ENCODE measurements at regions not wholly inside any gene's neighbourhood (a gene's known extent, or its start where the extent isn't known, plus 50 kb on each side); places are given as distances from the start of the nearest gene placed in this dataset.

DNA sequence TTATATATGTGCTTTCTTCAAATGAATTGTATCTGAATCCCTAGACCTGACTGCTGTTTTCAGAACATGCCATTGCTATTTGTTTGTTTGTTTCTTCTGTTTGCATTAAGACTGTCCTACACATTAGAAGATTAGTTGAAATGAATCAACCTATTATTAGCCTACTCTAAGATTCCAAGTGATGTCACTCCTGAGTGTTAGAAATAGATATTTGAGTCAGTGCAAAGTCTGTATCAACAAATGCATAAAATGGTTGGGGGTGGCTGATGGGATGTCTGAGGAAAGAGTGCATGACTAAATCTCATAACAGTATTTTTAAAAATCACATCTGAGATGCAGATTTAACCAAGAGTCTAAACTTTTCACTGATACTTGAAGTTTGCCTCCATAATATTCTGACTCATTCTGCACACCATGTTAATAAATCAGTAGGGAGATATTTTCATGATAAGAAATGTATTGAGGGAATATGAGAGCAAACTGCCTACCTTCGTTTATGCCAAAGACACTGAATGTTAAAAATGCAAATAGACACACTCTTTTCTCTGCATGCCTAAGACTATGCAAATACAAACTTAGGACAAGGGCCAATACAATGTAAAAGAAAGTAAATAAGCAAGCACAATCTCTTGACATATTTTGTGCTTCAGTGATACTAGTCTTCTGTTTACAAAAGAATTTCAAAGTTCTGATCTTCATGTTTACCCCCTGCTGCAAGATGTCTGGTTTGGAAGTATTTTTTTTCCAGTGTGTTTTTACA lies 253.3 kb downstream of the LIG4 start:
- DNase-seq, result no peak
- intact Hi-C loops (cut with DNase I; ENCODE audit: low total_unique reads), result no loop called here
- Histone ChIP-seq H3K27ac (no peak overlapping the region), H3K9me3 (no peaks in the 10 kb centered on the region), H3K36me3 (no peaks in the 10 kb centered on the region), H3K27me3 (no peaks in the 10 kb centered on the region), H3K4me3 (no peak overlapping the region), H3K4me1 (peaks cover 0 to 13% (median 4%) of the 10 kb centered on the region in 4 donors)
- TF ChIP-seq POLR2AphosphoS5 (IDR thresholded peaks at IDR 0.05) (no peak), EP300 (IDR thresholded peaks at IDR 0.05) (no peak), POLR2A (IDR thresholded peaks at IDR 0.05) (no peak)
- TF ChIP-seq, protein P1, sequence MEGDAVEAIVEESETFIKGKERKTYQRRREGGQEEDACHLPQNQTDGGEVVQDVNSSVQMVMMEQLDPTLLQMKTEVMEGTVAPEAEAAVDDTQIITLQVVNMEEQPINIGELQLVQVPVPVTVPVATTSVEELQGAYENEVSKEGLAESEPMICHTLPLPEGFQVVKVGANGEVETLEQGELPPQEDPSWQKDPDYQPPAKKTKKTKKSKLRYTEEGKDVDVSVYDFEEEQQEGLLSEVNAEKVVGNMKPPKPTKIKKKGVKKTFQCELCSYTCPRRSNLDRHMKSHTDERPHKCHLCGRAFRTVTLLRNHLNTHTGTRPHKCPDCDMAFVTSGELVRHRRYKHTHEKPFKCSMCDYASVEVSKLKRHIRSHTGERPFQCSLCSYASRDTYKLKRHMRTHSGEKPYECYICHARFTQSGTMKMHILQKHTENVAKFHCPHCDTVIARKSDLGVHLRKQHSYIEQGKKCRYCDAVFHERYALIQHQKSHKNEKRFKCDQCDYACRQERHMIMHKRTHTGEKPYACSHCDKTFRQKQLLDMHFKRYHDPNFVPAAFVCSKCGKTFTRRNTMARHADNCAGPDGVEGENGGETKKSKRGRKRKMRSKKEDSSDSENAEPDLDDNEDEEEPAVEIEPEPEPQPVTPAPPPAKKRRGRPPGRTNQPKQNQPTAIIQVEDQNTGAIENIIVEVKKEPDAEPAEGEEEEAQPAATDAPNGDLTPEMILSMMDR (IDR thresholded peaks at IDR 0.05), result no peak
- WGBS, 5 donors, result 12 to 31% (median 20%) methylated on average over 1 of the region's 1 CpG

DNA sequence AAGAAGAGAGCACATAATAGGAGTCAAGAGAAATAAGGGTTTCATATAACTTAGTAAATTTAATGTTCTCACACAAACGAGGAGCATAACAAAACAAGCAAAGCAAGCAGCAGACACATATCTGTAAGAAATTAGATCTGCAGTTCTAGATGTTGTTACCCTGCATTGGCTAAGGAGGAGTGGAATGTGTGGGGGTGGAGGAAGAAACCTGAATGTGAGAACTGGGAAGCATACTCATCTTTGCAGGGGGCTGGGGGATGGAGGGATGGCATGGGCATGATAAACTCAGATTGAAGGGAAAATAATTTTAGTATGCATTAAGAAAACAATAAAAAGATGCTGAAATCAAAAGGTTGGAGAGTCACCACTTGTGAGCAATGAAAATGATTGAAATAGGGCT lies 255.0 kb downstream of the LIG4 start:
- 47 to 59% (median 49%) methylated on average over 1 of the region's 1 CpG for WGBS, 5 donors
- Histone ChIP-seq H3K9me3 (no peaks in the 10 kb centered on the region), H3K4me1 (peaks cover 0 to 13% (median 4%) of the 10 kb centered on the region in 4 donors), H3K27me3 (no peaks in the 10 kb centered on the region), H3K36me3 (no peaks in the 10 kb centered on the region), H3K27ac (no peak overlapping the region), H3K4me3 (no peak overlapping the region)
- intact Hi-C loops (cut with DNase I; ENCODE audit: low total_unique reads), result no loop called here
- no peak for DNase-seq
- TF ChIP-seq EP300 (IDR thresholded peaks at IDR 0.05) (no peak), POLR2AphosphoS5 (IDR thresholded peaks at IDR 0.05) (no peak), POLR2A (IDR thresholded peaks at IDR 0.05) (no peak)
- TF ChIP-seq, protein P1 (IDR thresholded peaks at IDR 0.05), result no peak

DNA sequence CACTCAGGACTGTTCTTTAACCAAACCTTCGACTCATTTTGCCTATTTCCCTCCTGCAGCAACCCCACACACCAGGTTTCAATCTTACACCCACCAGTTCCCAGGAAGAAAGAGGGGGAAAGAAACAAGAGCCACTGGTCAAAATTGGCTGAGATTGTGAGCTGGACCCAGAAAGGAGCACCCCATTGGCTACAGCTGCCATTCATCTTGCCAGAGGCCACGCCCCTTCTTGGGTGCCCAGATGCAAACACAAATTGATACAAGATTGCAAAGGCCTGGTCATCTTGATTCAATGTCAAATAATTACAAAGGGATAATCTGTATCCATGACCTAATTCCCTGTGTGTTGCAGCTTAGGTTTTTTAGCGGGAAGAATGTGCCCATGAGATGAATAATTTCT lies 258.4 kb downstream of the LIG4 start:
- no peak overlapping the region for H3K27ac ChIP-seq
- no peaks in the 10 kb centered on the region for H3K27me3 ChIP-seq
- DNase-seq, result no peak
- H3K4me1 ChIP-seq, result peaks cover 0 to under 1% (median 0%) of the 10 kb centered on the region in 4 donors
- H3K36me3 ChIP-seq, result no peaks in the 10 kb centered on the region
- TF ChIP-seq EP300 (IDR thresholded peaks at IDR 0.05), result no peak
- TF ChIP-seq POLR2AphosphoS5 (IDR thresholded peaks at IDR 0.05), result no peak
- TF ChIP-seq, protein P1 (IDR thresholded peaks at IDR 0.05), result no peak
- no peak for TF ChIP-seq POLR2A (IDR thresholded peaks at IDR 0.05)
- intact Hi-C loops (cut with DNase I; ENCODE audit: low total_unique reads), result no loop called here
- H3K4me3 ChIP-seq, result no peak overlapping the region
- 79 to 89% (median 86%) methylated on average over 3 of the region's 3 CpGs for WGBS, 5 donors
- no peaks in the 10 kb centered on the region for H3K9me3 ChIP-seq

DNA sequence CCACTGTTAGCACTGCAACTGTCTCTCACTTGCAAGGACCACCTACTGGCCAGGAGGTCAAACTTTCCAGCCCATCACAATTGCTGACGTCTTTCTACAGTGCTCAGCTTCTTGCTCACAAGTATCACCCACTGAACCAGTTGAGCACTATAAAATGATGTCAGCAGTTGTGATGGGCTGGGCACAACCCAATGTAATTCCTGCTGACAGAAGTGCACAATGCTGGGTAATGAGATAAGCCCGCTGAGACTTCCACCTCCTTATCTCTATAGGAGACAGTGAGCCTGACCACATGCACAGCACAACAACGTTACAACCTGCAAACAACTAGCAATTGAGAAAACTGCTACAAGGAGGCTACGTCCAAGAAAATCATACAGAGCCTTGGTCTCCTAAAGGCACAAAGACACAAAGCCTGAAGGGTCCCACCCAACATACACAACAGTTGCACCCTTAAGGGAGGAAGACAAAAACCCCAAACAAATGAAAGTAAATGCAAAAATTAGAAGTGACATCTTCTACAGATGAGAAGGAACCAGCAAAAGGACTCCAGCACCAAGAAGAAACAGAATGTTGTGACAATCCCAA lies 273.2 kb downstream of the LIG4 start:
- DNase-seq, result no peak
- Histone ChIP-seq H3K36me3 (no peaks in the 10 kb centered on the region), H3K4me1 (no peaks in the 10 kb centered on the region), H3K27me3 (no peaks in the 10 kb centered on the region), H3K27ac (no peak overlapping the region), H3K4me3 (no peak overlapping the region), H3K9me3 (peaks cover 0 to 4% (median 0%) of the 10 kb centered on the region in 4 donors)
- 63 to 72% (median 67%) methylated on average over 4 of the region's 4 CpGs for WGBS, 5 donors
- TF ChIP-seq POLR2A (IDR thresholded peaks at IDR 0.05) (no peak), POLR2AphosphoS5 (IDR thresholded peaks at IDR 0.05) (no peak), EP300 (IDR thresholded peaks at IDR 0.05) (no peak)
- TF ChIP-seq, protein P1 (IDR thresholded peaks at IDR 0.05), result no peak
- intact Hi-C loops (cut with DNase I; ENCODE audit: low total_unique reads), result no loop called here
